H1 (cell line): ENCODE measurements at regions not wholly inside any gene's neighbourhood (a gene's known extent, or its start where the extent isn't known, plus 50 kb on each side); places are given as distances from the start of the nearest gene placed in this dataset.

Experiments
- CHD2 ChIP-seq: IDR thresholded peaks from 2 replicates; pipeline ENCODE4 v1.6.1; 2012; ENCODE audit warnings: low read length, improper control_type of control experiment
- EZH2 ChIP-seq: fragments of 200-600 bp; sonication (generic); IDR thresholded peaks from 2 replicates; pipeline ENCODE4 v1.7.1; 2012; ENCODE audit warnings: low read depth, mild to moderate bottlenecking, moderate library complexity, low read length, inconsistent platforms; ENCODE audit not compliant: severe bottlenecking
- GTF2F1 ChIP-seq: IDR thresholded peaks from 2 replicates; pipeline ENCODE4 v1.6.1; 2012; ENCODE audit warnings: low read depth, low read length, improper control_type of control experiment, borderline replicate concordance
- MAFK ChIP-seq: IDR thresholded peaks from 2 replicates; pipeline ENCODE4 v1.6.1; 2012; ENCODE audit warnings: low read depth, mild to moderate bottlenecking, improper control_type of control experiment, low read length
- POLR2AphosphoS5 ChIP-seq: IDR thresholded peaks from 2 replicates; pipeline ENCODE4 v1.6.1; 2011; ENCODE audit warnings: low read depth, low read length
- SP1 ChIP-seq: IDR thresholded peaks from 2 replicates; pipeline ENCODE4 v1.6.1; 2011; ENCODE audit warnings: low read depth, low read length
- TF ChIP-seq, protein P1 (sequence below), 3 experiments: IDR thresholded peaks; 1 replicate in 2 of 3; 2 replicates in 1 of 3; pipeline versions ENCODE4 v1.5.1 to v1.6.1; 2011; ENCODE audit warnings: low read length in 3 of 3, mild to moderate bottlenecking in 3 of 3, inconsistent platforms in 2 of 3, low read depth in 1 of 3, moderate library complexity in 1 of 3; ENCODE audit not compliant: insufficient read depth in 1 of 3; ENCODE audit errors: control extremely low read depth in 1 of 3
- TF ChIP-seq, protein P2 (sequence below): IDR thresholded peaks from 2 replicates; pipeline ENCODE4 v1.6.1; 2011; ENCODE audit warnings: low read length, improper control_type of control experiment

DNA sequence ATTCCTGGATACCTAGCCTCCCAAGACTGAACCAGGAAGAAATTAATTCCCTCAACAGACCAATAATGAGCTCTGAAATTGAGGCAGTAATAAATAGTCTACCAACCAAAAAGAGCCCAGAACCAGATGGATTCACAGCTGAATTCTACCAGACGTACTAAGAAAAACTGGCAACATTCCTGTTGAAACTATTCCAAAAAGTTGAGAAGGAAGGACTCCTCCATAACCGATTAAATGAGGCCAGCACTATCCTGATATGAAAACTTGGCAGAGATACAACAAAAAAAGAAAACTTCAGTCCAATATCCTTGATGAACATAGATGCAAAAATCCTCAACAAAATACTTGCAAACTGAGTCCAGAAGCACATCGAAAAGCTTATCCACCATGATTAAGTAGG lies 392.5 kb upstream of the GRAMD2B start:
- TF ChIP-seq, protein P1, sequence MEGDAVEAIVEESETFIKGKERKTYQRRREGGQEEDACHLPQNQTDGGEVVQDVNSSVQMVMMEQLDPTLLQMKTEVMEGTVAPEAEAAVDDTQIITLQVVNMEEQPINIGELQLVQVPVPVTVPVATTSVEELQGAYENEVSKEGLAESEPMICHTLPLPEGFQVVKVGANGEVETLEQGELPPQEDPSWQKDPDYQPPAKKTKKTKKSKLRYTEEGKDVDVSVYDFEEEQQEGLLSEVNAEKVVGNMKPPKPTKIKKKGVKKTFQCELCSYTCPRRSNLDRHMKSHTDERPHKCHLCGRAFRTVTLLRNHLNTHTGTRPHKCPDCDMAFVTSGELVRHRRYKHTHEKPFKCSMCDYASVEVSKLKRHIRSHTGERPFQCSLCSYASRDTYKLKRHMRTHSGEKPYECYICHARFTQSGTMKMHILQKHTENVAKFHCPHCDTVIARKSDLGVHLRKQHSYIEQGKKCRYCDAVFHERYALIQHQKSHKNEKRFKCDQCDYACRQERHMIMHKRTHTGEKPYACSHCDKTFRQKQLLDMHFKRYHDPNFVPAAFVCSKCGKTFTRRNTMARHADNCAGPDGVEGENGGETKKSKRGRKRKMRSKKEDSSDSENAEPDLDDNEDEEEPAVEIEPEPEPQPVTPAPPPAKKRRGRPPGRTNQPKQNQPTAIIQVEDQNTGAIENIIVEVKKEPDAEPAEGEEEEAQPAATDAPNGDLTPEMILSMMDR (IDR thresholded peaks at IDR 0.05; ENCODE audit: control extremely low read depth in 1 of 3, insufficient read depth in 1 of 3, low read depth in 1 of 3, low read length in 3 of 3) = no peak
- TF ChIP-seq, protein P2, sequence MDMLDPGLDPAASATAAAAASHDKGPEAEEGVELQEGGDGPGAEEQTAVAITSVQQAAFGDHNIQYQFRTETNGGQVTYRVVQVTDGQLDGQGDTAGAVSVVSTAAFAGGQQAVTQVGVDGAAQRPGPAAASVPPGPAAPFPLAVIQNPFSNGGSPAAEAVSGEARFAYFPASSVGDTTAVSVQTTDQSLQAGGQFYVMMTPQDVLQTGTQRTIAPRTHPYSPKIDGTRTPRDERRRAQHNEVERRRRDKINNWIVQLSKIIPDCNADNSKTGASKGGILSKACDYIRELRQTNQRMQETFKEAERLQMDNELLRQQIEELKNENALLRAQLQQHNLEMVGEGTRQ = no peak
- TF ChIP-seq MAFK (no peak), SP1 (no peak), POLR2AphosphoS5 (no peak), CHD2 (no peak), GTF2F1 (no peak), EZH2 (no peak)
